ENCODE measurements at regions not wholly inside any gene's neighbourhood (a gene's known extent, or its start where the extent isn't known, plus 50 kb on each side); places are given as distances from the start of the nearest gene placed in this dataset.

DNA sequence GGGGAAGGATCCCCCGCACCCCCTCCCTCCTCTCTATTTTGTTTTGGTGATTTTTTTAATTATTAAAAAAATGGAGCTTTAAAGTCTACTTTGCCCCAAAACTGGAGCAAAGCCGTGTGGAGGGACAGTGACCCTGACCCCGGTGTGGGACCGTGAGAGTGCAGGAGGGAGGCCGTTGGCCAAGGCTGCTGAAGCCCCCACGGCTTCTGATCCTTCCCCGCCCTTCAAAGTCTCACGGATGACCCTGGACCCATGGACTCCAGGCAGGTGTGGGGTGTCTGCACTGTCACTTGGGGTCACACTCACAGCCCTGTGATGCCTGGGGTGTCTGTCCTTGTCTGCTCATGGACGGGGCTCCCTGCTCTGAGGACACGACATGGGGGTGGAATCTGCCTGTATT lies 133.3 kb downstream of the CPZ start:
- intact Hi-C loops (cut with micrococcal nuclease; ENCODE audit: unreplicated experiment) = no loop called here
- no peak overlapping the region for H3K4me3 ChIP-seq
- H3K9ac ChIP-seq (ENCODE audit: control insufficient read depth, insufficient read depth, low read length) = no peak overlapping the region
- RAD21 ChIA-PET (ENCODE audit: unreplicated experiment) = no interaction called here
- DNase-seq (ENCODE audit: low read depth, low spot score) (no peak), FAIRE-seq (no peak), ATAC-seq (no peak)
- no peaks in the 10 kb centered on the region for H3K27me3 ChIP-seq (replicated peaks in 1 of 2; ENCODE audit: control insufficient read depth in 2 of 2, insufficient read depth in 2 of 2, low read length in 1 of 2)
- H3K4me1 ChIP-seq (ENCODE audit: control insufficient read depth, insufficient read depth, low read length) = no peaks in the 10 kb centered on the region
- no TSS peak for BruUV-seq (replicated peaks)
- no peak overlapping the region for H2AFZ ChIP-seq (ENCODE audit: control insufficient read depth, low read depth, low read length)
- H3K27ac ChIP-seq (ENCODE audit: control insufficient read depth, insufficient read depth) = no peak overlapping the region
- no peaks in the 10 kb centered on the region for H3K36me3 ChIP-seq (ENCODE audit: control insufficient read depth in 2 of 2, insufficient read depth in 2 of 2, low read length in 1 of 2)
- CTCF ChIA-PET = no interaction called here
- 29% methylated on average over 10 of the region's 10 CpGs for whole genome bisulfite sequencing (ENCODE audit: insufficient coverage, insufficient replicate concordance, low lambda C conversion rate, missing lambda C conversion rate)
- SMC1A ChIA-PET (ENCODE audit: uncharacterized antibody, unreplicated experiment) = no interaction called here
- no peak for TF ChIP-seq STAT3 (IDR thresholded peaks at IDR 0.05; ENCODE audit: low read depth, low read length)
- TF ChIP-seq RELB (IDR thresholded peaks at IDR 0.05; ENCODE audit: low read depth) = no peak
- no peak for TF ChIP-seq POLR2A (IDR thresholded peaks at IDR 0.05; ENCODE audit: low read depth, low read length)
- TF ChIP-seq CREM (IDR thresholded peaks at IDR 0.05; ENCODE audit: low read depth) = no peak
- TF ChIP-seq, protein P1, sequence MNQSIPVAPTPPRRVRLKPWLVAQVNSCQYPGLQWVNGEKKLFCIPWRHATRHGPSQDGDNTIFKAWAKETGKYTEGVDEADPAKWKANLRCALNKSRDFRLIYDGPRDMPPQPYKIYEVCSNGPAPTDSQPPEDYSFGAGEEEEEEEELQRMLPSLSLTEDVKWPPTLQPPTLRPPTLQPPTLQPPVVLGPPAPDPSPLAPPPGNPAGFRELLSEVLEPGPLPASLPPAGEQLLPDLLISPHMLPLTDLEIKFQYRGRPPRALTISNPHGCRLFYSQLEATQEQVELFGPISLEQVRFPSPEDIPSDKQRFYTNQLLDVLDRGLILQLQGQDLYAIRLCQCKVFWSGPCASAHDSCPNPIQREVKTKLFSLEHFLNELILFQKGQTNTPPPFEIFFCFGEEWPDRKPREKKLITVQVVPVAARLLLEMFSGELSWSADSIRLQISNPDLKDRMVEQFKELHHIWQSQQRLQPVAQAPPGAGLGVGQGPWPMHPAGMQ (IDR thresholded peaks at IDR 0.05; ENCODE audit: borderline replicate concordance) = no peak
- TF ChIP-seq SUPT20H (IDR thresholded peaks at IDR 0.05; ENCODE audit: borderline replicate concordance, control insufficient read depth, low read depth, low read length) = no peak
- no peak for TF ChIP-seq JUND (IDR thresholded peaks at IDR 0.05; ENCODE audit: low read depth, low read length)
- TF ChIP-seq KLF5 (IDR thresholded peaks at IDR 0.05; ENCODE audit: partially characterized antibody) = no peak
- no peak overlapping the region for H3K4me2 ChIP-seq (ENCODE audit: control insufficient read depth, insufficient read depth)
- in situ Hi-C loops (cut with MboI) = no loop called here
- no peaks in the 10 kb centered on the region for H3K79me2 ChIP-seq (ENCODE audit: control insufficient read depth, insufficient read depth, low read length)
- no peaks in the 10 kb centered on the region; the same call in 2 of the 3 replicates for H3K9me3 ChIP-seq (replicated peaks; ENCODE audit: control insufficient read depth, insufficient read depth, low read length)
- POLR2A ChIA-PET = no interaction called here
- H4K20me1 ChIP-seq (ENCODE audit: control insufficient read depth, insufficient read depth) = no peaks in the 10 kb centered on the region
